Activated naive CD8-positive, alpha-beta T cell treated with anti-CD3 and anti-CD28 coated beads, Interleukin-2, amount 10 ng/mL, durations not matched to agents 7 days and 5 days (primary cell): ENCODE measurements at regions not wholly inside any gene's neighbourhood (a gene's known extent, or its start where the extent isn't known, plus 50 kb on each side); places are given as distances from the start of the nearest gene placed in this dataset.
"Not testable (repeated sequence)": the region's sequence is repeated elsewhere in the genome, so short reads cannot be mapped to it uniquely, and the experiment has no call there.

Source experiments
- ATAC-seq: fragments of 150-1000 bp; cut with Tn5 transposase; one replicate; pipeline ENCODE4 v1.10.0; 2021; ENCODE audit warnings: low read depth, moderate library complexity
- POLR2A ChIA-PET: fragments of 350-600 bp; sonication (Branson Sonifier 250); formaldehyde crosslinking; loops from one replicate; lab custom pipeline; 2021; ENCODE audit warnings: antibody characterized with exemption; lab: Charles Lee
- DNase-seq: peaks from one replicate; pipeline ENCODE4 v3.0.0; 2021
- H3K27ac Mint-ChIP-seq: one replicate; pipeline ENCODE4 v1.8.0; 2022; ENCODE audit warnings: mild to moderate bottlenecking, mixed read lengths
- H3K27me3 Mint-ChIP-seq: one replicate; pipeline ENCODE4 v1.8.0; 2022; ENCODE audit warnings: mild to moderate bottlenecking, moderate library complexity, mixed read lengths
- H3K36me3 Mint-ChIP-seq: one replicate; pipeline ENCODE4 v1.8.0; 2021; ENCODE audit warnings: mild to moderate bottlenecking, mixed read lengths
- H3K4me1 Mint-ChIP-seq: one replicate; pipeline ENCODE4 v1.8.0; 2021; ENCODE audit warnings: mixed read lengths
- H3K4me3 Mint-ChIP-seq: one replicate; pipeline ENCODE4 v1.8.0; 2022; ENCODE audit warnings: mild to moderate bottlenecking, moderate library complexity, mixed read lengths
- H3K9me3 Mint-ChIP-seq: one replicate; pipeline ENCODE4 v1.8.0; 2021; ENCODE audit warnings: mixed read lengths

- ATAC-seq (no peak), DNase-seq (no peak)
- no peaks in the 10 kb centered on the region for H3K36me3 Mint-ChIP-seq
- H3K27ac Mint-ChIP-seq = no peak overlapping the region
- no peaks in the 10 kb centered on the region for H3K9me3 Mint-ChIP-seq
- no peaks in the 10 kb centered on the region for H3K4me1 Mint-ChIP-seq
- H3K4me3 Mint-ChIP-seq = no peak overlapping the region
- H3K27me3 Mint-ChIP-seq = no peaks in the 10 kb centered on the region
- POLR2A ChIA-PET = no interaction called here
Measured at GRCh38 chr14:84871734-84872133, 658.2 kb upstream of the FLRT2 start.

GRCh38 chr14:84874436-84874835 lies 655.5 kb upstream of the FLRT2 start:
- POLR2A ChIA-PET = no interaction called here
- H3K4me3 Mint-ChIP-seq = no peak overlapping the region
- no peaks in the 10 kb centered on the region for H3K27me3 Mint-ChIP-seq

DNA sequence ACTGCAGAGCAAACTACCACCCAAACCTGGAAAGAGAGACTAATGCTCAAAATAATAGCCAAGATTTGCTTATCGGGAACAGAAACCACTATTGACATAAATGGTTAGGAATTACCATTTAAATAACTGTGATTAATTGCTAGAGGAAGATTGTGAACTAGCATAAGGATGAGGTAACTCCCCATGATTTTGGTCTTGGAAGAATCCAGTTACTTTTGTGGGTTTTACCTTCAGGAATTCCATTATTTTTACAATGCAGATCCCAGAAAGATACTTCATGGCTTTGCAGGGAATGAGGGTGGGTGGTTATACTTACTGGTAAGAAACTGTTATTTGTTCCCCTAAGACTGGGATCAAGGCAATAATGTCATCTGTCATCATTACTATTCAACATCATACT lies 652.9 kb upstream of the FLRT2 start:
- no peaks in the 10 kb centered on the region for H3K36me3 Mint-ChIP-seq
- no peak overlapping the region for H3K27ac Mint-ChIP-seq
- DNase-seq = no peak
- POLR2A ChIA-PET = no interaction called here
- no peaks in the 10 kb centered on the region for H3K4me1 Mint-ChIP-seq
- no peak for ATAC-seq
- H3K4me3 Mint-ChIP-seq = no peak overlapping the region
- H3K9me3 Mint-ChIP-seq = peaks cover 1% of the 10 kb centered on the region
- H3K27me3 Mint-ChIP-seq = no peaks in the 10 kb centered on the region

More at GRCh38 chr14:84874436-84874835, 655.5 kb upstream of the FLRT2 start:
- no peak overlapping the region for H3K27ac Mint-ChIP-seq
- no peak for ATAC-seq
- no peak for DNase-seq
- peaks cover 1% of the 10 kb centered on the region for H3K9me3 Mint-ChIP-seq
- no peaks in the 10 kb centered on the region for H3K36me3 Mint-ChIP-seq
- H3K4me1 Mint-ChIP-seq = no peaks in the 10 kb centered on the region

GRCh38 chr14:84882830-84883229 lies 647.1 kb upstream of the FLRT2 start:
- ATAC-seq = no peak
- Mint-ChIP-seq H3K4me1 (no peaks in the 10 kb centered on the region), H3K36me3 (no peaks in the 10 kb centered on the region), H3K9me3 (peaks cover 1% of the 10 kb centered on the region), H3K27ac (no peak overlapping the region), H3K4me3 (no peak overlapping the region), H3K27me3 (no peaks in the 10 kb centered on the region)
- no peak for DNase-seq
- POLR2A ChIA-PET = no interaction called here

- Mint-ChIP-seq H3K4me1 (no peaks in the 10 kb centered on the region), H3K36me3 (no peaks in the 10 kb centered on the region), H3K27ac (no peak overlapping the region), H3K9me3 (no peaks in the 10 kb centered on the region), H3K4me3 (no peak overlapping the region), H3K27me3 (no peaks in the 10 kb centered on the region)
- POLR2A ChIA-PET = no interaction called here
- ATAC-seq (no peak), DNase-seq (no peak)
Measured at GRCh38 chr14:84885061-84885460, 644.9 kb upstream of the FLRT2 start.

- Mint-ChIP-seq H3K4me1 (no peaks in the 10 kb centered on the region), H3K27me3 (no peaks in the 10 kb centered on the region), H3K36me3 (no peaks in the 10 kb centered on the region), H3K27ac (no peak overlapping the region), H3K9me3 (peaks cover 2% of the 10 kb centered on the region), H3K4me3 (no peak overlapping the region)
- DNase-seq (no peak), ATAC-seq (no peak)
- POLR2A ChIA-PET = no interaction called here
Measured at GRCh38 chr14:84891404-84891803, 638.5 kb upstream of the FLRT2 start.

DNA sequence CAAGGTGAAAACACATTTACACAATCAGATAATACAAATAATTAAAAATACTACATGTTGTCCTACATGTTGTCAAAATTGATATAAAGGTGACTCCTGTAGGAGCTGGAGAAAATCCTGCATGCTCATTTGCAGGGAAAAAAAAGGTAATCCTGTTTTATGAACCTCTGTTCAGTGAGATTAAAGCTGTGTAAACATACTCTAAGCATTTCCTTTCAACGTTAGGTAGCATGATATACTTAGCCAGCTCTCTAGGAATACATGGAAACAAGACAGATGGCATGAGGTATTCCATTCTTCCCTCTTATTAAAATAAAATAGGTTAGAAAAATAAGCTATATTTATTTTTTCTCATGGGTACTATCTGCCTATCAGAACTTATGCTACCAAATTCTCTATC lies 635.7 kb upstream of the FLRT2 start:
- DNase-seq (no peak), ATAC-seq (no peak)
- Mint-ChIP-seq H3K27ac (no peak overlapping the region), H3K27me3 (no peaks in the 10 kb centered on the region), H3K36me3 (no peaks in the 10 kb centered on the region), H3K4me3 (no peak overlapping the region), H3K4me1 (no peaks in the 10 kb centered on the region), H3K9me3 (peaks cover 4% of the 10 kb centered on the region)
- POLR2A ChIA-PET = no interaction called here

GRCh38 chr14:84922370-84922769 lies 607.6 kb upstream of the FLRT2 start:
- peaks cover under 1% of the 10 kb centered on the region for H3K9me3 Mint-ChIP-seq
- DNase-seq (no peak), ATAC-seq (no peak)
- H3K4me1 Mint-ChIP-seq = no peaks in the 10 kb centered on the region
- POLR2A ChIA-PET = no interaction called here
- H3K4me3 Mint-ChIP-seq = no peak overlapping the region
- H3K27ac Mint-ChIP-seq = no peak overlapping the region
- no peaks in the 10 kb centered on the region for H3K27me3 Mint-ChIP-seq
- H3K36me3 Mint-ChIP-seq = no peaks in the 10 kb centered on the region

DNA sequence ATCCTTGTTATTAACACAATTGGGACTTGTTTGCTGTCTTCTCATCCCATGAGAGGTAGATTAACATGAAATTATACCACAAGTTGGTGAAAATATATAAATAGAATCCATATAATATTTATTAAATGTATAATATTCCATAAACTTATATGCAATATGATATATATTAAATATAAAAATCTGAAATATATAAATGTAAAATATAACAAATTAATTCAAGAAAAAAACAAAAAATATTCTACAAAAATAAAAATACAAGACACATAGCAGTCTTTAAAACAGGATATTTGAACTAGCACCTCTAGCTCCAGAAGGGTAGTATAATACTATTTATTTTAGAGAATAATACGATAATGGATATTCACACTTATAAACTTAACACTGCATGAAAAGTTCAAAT lies 603.3 kb upstream of the FLRT2 start:
- H3K4me3 Mint-ChIP-seq = no peak overlapping the region
- H3K27me3 Mint-ChIP-seq = no peaks in the 10 kb centered on the region
- H3K4me1 Mint-ChIP-seq = no peaks in the 10 kb centered on the region
- H3K27ac Mint-ChIP-seq = no peak overlapping the region
- POLR2A ChIA-PET = no interaction called here
- H3K36me3 Mint-ChIP-seq = no peaks in the 10 kb centered on the region
- ATAC-seq (no peak), DNase-seq (no peak)
- H3K9me3 Mint-ChIP-seq = peaks cover 3% of the 10 kb centered on the region

DNA sequence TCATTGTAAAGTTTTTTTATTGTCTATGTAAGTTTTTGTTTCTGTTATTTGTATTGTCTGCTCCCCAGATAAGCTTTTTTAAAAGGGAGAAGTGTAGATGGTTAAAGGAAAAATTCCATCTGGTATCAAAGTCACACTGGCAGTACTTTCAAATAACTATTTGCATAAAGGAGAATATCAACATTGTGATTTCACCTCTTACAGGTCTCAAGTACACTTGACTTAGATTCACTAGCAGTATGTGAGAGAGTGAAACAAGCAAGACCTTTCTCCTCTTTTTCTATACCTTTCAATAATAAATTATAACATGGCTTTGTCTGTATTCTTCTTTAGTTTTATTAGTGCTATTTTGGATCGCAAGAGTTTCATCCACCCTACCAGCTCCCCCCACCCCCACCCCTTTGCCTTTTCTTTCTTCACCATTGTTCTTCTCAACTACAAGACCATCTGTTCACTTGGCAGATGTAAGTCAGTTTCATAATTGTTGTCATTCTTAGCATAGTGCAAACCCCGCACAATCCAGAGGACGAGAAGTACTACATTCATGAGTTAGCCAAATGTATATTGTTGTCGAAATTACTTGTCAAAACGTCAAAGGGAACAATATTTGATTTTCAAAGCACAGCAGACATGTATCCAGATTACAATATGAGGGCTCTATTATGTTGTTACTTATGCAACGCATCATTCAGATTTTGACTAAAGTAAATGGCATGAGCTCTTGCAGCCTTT lies 602.7 kb upstream of the FLRT2 start:
- H3K9me3 Mint-ChIP-seq = peaks cover 3% of the 10 kb centered on the region
- H3K36me3 Mint-ChIP-seq = no peaks in the 10 kb centered on the region
- H3K27me3 Mint-ChIP-seq = no peaks in the 10 kb centered on the region
- ATAC-seq = no peak
- H3K27ac Mint-ChIP-seq = no peak overlapping the region
- POLR2A ChIA-PET = no interaction called here
- H3K4me1 Mint-ChIP-seq = no peaks in the 10 kb centered on the region
- no peak overlapping the region for H3K4me3 Mint-ChIP-seq
- no peak for DNase-seq

DNA sequence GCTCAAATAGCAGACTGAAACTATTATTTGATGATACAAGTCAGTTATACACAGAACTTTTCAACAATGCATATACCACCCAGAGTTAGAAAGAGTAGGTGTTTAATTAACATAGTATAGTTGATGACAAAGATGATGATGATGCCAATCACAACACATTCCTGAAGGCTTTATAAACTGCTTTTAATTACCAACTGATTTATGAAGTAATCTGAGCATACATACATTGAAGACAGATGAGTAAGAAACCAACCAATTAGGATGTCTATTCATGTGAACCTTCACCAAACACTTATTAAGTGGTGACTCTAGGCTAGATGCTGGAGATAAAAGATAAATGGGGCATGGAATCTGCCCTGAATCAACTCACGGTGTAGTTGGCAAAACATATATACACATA lies 600.9 kb upstream of the FLRT2 start:
- no peaks in the 10 kb centered on the region for H3K27me3 Mint-ChIP-seq
- ATAC-seq (no peak), DNase-seq (no peak)
- H3K9me3 Mint-ChIP-seq = peaks cover 3% of the 10 kb centered on the region
- POLR2A ChIA-PET = no interaction called here
- H3K4me3 Mint-ChIP-seq = no peak overlapping the region
- no peaks in the 10 kb centered on the region for H3K36me3 Mint-ChIP-seq
- H3K27ac Mint-ChIP-seq = no peak overlapping the region
- H3K4me1 Mint-ChIP-seq = no peaks in the 10 kb centered on the region

DNA sequence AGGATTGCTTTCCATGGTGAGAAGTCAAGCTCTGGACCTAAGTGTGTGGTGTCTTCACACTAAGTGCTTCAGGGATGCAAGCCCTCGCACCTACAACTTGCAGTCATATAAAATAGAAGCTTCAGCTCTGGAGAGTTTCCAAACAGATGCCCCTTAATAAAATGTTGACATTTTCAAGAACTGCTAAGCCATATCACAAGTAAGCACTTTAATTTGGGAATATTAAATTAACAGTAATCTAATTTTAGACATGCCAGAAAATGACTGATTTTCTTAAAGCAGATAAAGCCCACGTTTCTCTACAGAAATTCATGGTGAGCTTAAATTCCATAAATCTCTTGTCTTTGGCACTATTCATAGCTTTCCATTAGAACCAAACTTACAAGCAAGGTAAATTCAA lies 600.1 kb upstream of the FLRT2 start:
- no peak overlapping the region for H3K4me3 Mint-ChIP-seq
- peaks cover 6% of the 10 kb centered on the region for H3K9me3 Mint-ChIP-seq
- no peaks in the 10 kb centered on the region for H3K4me1 Mint-ChIP-seq
- H3K27me3 Mint-ChIP-seq = no peaks in the 10 kb centered on the region
- DNase-seq (no peak), ATAC-seq (no peak)
- H3K27ac Mint-ChIP-seq = no peak overlapping the region
- H3K36me3 Mint-ChIP-seq = no peaks in the 10 kb centered on the region
- POLR2A ChIA-PET = no interaction called here

- ATAC-seq (no peak), DNase-seq (no peak)
- Mint-ChIP-seq H3K9me3 (peaks cover 3% of the 10 kb centered on the region), H3K36me3 (no peaks in the 10 kb centered on the region), H3K27ac (no peak overlapping the region), H3K27me3 (no peaks in the 10 kb centered on the region), H3K4me3 (no peak overlapping the region), H3K4me1 (no peaks in the 10 kb centered on the region)
- POLR2A ChIA-PET = no interaction called here
Measured at GRCh38 chr14:84937016-84937415, 592.9 kb upstream of the FLRT2 start.

- ATAC-seq = no peak
- peaks cover 3% of the 10 kb centered on the region for H3K9me3 Mint-ChIP-seq
- no peaks in the 10 kb centered on the region for H3K36me3 Mint-ChIP-seq
- no peak overlapping the region for H3K4me3 Mint-ChIP-seq
- H3K27ac Mint-ChIP-seq = no peak overlapping the region
- H3K27me3 Mint-ChIP-seq = no peaks in the 10 kb centered on the region
- no peaks in the 10 kb centered on the region for H3K4me1 Mint-ChIP-seq
- no peak for DNase-seq
- POLR2A ChIA-PET = no interaction called here
Measured at GRCh38 chr14:84937449-84937848, 592.5 kb upstream of the FLRT2 start.

DNA sequence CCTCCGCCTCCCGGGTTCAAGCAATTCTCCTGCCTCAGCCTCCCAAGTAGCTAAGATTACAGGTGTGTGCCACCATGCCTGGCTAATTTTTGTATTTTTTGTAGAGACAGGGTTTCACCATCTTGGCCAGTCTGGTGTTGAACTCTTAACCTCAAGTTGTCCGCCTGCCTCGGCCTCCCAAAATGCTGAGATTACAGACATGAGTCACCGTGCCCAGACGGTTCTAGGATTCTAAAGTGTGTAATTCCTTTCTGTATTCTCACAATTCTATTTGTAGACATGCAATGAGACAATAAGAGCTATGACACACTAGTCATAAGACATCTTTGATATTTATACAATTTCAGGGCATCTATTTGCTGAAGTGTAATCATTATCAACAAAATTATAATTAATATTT lies 585.0 kb upstream of the FLRT2 start:
- POLR2A ChIA-PET, H3K4me3 Mint-ChIP-seq, H3K27me3 Mint-ChIP-seq, DNase-seq, H3K4me1 Mint-ChIP-seq, ATAC-seq, H3K36me3 Mint-ChIP-seq, H3K27ac Mint-ChIP-seq, H3K9me3 Mint-ChIP-seq: not testable (repeated sequence)
